Activated CD8-positive, alpha-beta memory T cell treated with anti-CD3 and anti-CD28 coated beads for 24 hours (primary cell): ENCODE measurements at regions not wholly inside any gene's neighbourhood (a gene's known extent, or its start where the extent isn't known, plus 50 kb on each side); places are given as distances from the start of the nearest gene placed in this dataset.
"Not testable (repeated sequence)": the region's sequence is repeated elsewhere in the genome, so short reads cannot be mapped to it uniquely, and the experiment has no call there.

ENCODE experiments used
- DNase-seq: peaks from one replicate; pipeline ENCODE4 v3.0.0-alpha.2; 2020

- no peak for DNase-seq
These were observed 374.2 kb downstream of the SH2D1A start for GRCh38 chrX:124720532-124720931.

GRCh38 chrX:124725502-124725901 is 379.1 kb downstream of the SH2D1A start:
- no peak for DNase-seq

GRCh38 chrX:124726292-124726691 is 379.9 kb downstream of the SH2D1A start:
- DNase-seq = no peak

- DNase-seq = no peak
These were observed 380.5 kb downstream of the SH2D1A start for GRCh38 chrX:124726881-124727280.

GRCh38 chrX:124736553-124737270 is 390.3 kb downstream of the SH2D1A start:
- peak; percentile 65 for DNase-seq

- DNase-seq = no peak
These were observed 391.4 kb downstream of the SH2D1A start for GRCh38 chrX:124737771-124738170.

- DNase-seq = no peak
These were observed 400.9 kb downstream of the SH2D1A start for GRCh38 chrX:124747295-124747694.

GRCh38 chrX:124764354-124764753 is 418.0 kb downstream of the SH2D1A start:
- DNase-seq = no peak

GRCh38 chrX:124769166-124769565 is 422.8 kb downstream of the SH2D1A start:
- no peak for DNase-seq

GRCh38 chrX:124771292-124771691 is 424.9 kb downstream of the SH2D1A start:
- DNase-seq = no peak

GRCh38 chrX:124788253-124788652 is 441.9 kb downstream of the SH2D1A start:
- DNase-seq = not testable (repeated sequence)

- DNase-seq = not testable (repeated sequence)
These were observed 443.5 kb downstream of the SH2D1A start for GRCh38 chrX:124789874-124790273.

- no peak for DNase-seq
These were observed 445.2 kb downstream of the SH2D1A start for GRCh38 chrX:124791492-124792095.

- DNase-seq = no peak
These were observed 450.6 kb downstream of the SH2D1A start for GRCh38 chrX:124796989-124797388.

- no peak for DNase-seq
These were observed 458.6 kb downstream of the SH2D1A start for GRCh38 chrX:124804962-124805361.

- no peak for DNase-seq
These were observed 459.1 kb downstream of the SH2D1A start for GRCh38 chrX:124805486-124805885.

- no peak for DNase-seq
These were observed 467.7 kb downstream of the SH2D1A start for GRCh38 chrX:124814106-124814505.

GRCh38 chrX:124818033-124818432 is 471.7 kb downstream of the SH2D1A start:
- DNase-seq = no peak

GRCh38 chrX:124818764-124819163 is 472.4 kb downstream of the SH2D1A start:
- no peak for DNase-seq

- DNase-seq = no peak
These were observed 474.4 kb downstream of the SH2D1A start for GRCh38 chrX:124820738-124821137.

GRCh38 chrX:124827258-124827845 is 481.0 kb downstream of the SH2D1A start:
- DNase-seq = no peak

GRCh38 chrX:124829930-124830329 is 483.6 kb downstream of the SH2D1A start:
- DNase-seq = no peak

GRCh38 chrX:124836786-124837185 is 482.9 kb upstream of the TEX13C start:
- DNase-seq = no peak

- DNase-seq = no peak
These were observed 477.5 kb upstream of the TEX13C start for GRCh38 chrX:124842205-124842604.
